ENCODE measurements at regions not wholly inside any gene's neighbourhood (a gene's known extent, or its start where the extent isn't known, plus 50 kb on each side); places are given as distances from the start of the nearest gene placed in this dataset.

- H3K4me1 ChIP-seq (ENCODE audit: control insufficient read depth, insufficient read depth, low read length), result no peaks in the 10 kb centered on the region
- intact Hi-C loops (cut with DNase I), result no loop called here
- no peak overlapping the region for H3K4me3 ChIP-seq (ENCODE audit: low read length)
- H3K9me3 ChIP-seq (ENCODE audit: control insufficient read depth, low read length), result no peaks in the 10 kb centered on the region
- H3K27ac ChIP-seq (ENCODE audit: low read length), result no peak overlapping the region
- DNase-seq (no peak), ATAC-seq (no peak)
- H3K27me3 ChIP-seq (ENCODE audit: control insufficient read depth, insufficient read depth), result no peaks in the 10 kb centered on the region
- WGBS, result 67% methylated on average over 7 of the region's 7 CpGs
Measured at GRCh38 chr18:51686590-51686989, 489.1 kb upstream of the MEX3C start.

- H3K27me3 ChIP-seq (ENCODE audit: control insufficient read depth, insufficient read depth), result no peaks in the 10 kb centered on the region
- intact Hi-C loops (cut with DNase I), result no loop called here
- H3K4me3 ChIP-seq (ENCODE audit: low read length), result no peak overlapping the region
- no peak overlapping the region for H3K27ac ChIP-seq (ENCODE audit: low read length)
- no peaks in the 10 kb centered on the region for H3K9me3 ChIP-seq (ENCODE audit: control insufficient read depth, low read length)
- H3K4me1 ChIP-seq (ENCODE audit: control insufficient read depth, insufficient read depth, low read length), result no peaks in the 10 kb centered on the region
- ATAC-seq (no peak), DNase-seq (no peak)
- WGBS, result 54% methylated on average over 2 of the region's 2 CpGs
Measured at GRCh38 chr18:51687845-51688585, 490.5 kb upstream of the MEX3C start.

- no peaks in the 10 kb centered on the region for H3K9me3 ChIP-seq (ENCODE audit: control insufficient read depth, low read length)
- ATAC-seq (no peak), DNase-seq (no peak)
- no peaks in the 10 kb centered on the region for H3K4me1 ChIP-seq (ENCODE audit: control insufficient read depth, insufficient read depth, low read length)
- intact Hi-C loops (cut with DNase I), result no loop called here
- WGBS, result 74% methylated on average over 2 of the region's 2 CpGs
- H3K27me3 ChIP-seq (ENCODE audit: control insufficient read depth, insufficient read depth), result no peaks in the 10 kb centered on the region
- no peak overlapping the region for H3K27ac ChIP-seq (ENCODE audit: low read length)
- H3K4me3 ChIP-seq (ENCODE audit: low read length), result no peak overlapping the region
Measured at GRCh38 chr18:51692612-51693011, 495.1 kb upstream of the MEX3C start.

GRCh38 chr18:51711298-51711889 is 513.9 kb upstream of the MEX3C start:
- intact Hi-C loops (cut with DNase I), result no loop called here
- ATAC-seq, result no peak
- H3K4me1 ChIP-seq (ENCODE audit: control insufficient read depth, insufficient read depth, low read length), result no peaks in the 10 kb centered on the region
- WGBS, result 50% methylated on average over 2 of the region's 2 CpGs
- no peak overlapping the region for H3K27ac ChIP-seq (ENCODE audit: low read length)
- H3K27me3 ChIP-seq (ENCODE audit: control insufficient read depth, insufficient read depth), result no peaks in the 10 kb centered on the region
- no peak overlapping the region for H3K4me3 ChIP-seq (ENCODE audit: low read length)
- DNase-seq, result no peak
- H3K9me3 ChIP-seq (ENCODE audit: control insufficient read depth, low read length), result peaks cover 4% of the 10 kb centered on the region

GRCh38 chr18:51712821-51713220 is 515.3 kb upstream of the MEX3C start:
- ATAC-seq, result no peak
- no peak overlapping the region for H3K4me3 ChIP-seq (ENCODE audit: low read length)
- intact Hi-C loops (cut with DNase I), result no loop called here

GRCh38 chr18:51716277-51716676 is 518.8 kb upstream of the MEX3C start:
- ATAC-seq (no peak), DNase-seq (no peak)
- Histone ChIP-seq H3K4me1 (ENCODE audit: control insufficient read depth, insufficient read depth, low read length) (no peaks in the 10 kb centered on the region), H3K4me3 (ENCODE audit: low read length) (no peak overlapping the region), H3K9me3 (ENCODE audit: control insufficient read depth, low read length) (no peaks in the 10 kb centered on the region), H3K27me3 (ENCODE audit: control insufficient read depth, insufficient read depth) (no peaks in the 10 kb centered on the region), H3K27ac (ENCODE audit: low read length) (no peak overlapping the region)
- intact Hi-C loops (cut with DNase I), result no loop called here
- 84% methylated on average over 1 of the region's 1 CpG for WGBS

More at GRCh38 chr18:51712821-51713220, 515.3 kb upstream of the MEX3C start:
- no peak for DNase-seq
- no peaks in the 10 kb centered on the region for H3K27me3 ChIP-seq (ENCODE audit: control insufficient read depth, insufficient read depth)
- no peaks in the 10 kb centered on the region for H3K4me1 ChIP-seq (ENCODE audit: control insufficient read depth, insufficient read depth, low read length)
- no peak overlapping the region for H3K27ac ChIP-seq (ENCODE audit: low read length)
- H3K9me3 ChIP-seq (ENCODE audit: control insufficient read depth, low read length), result no peaks in the 10 kb centered on the region
- WGBS, result 35% methylated on average over 2 of the region's 2 CpGs

- Histone ChIP-seq H3K4me3 (ENCODE audit: low read length) (no peak overlapping the region), H3K9me3 (ENCODE audit: control insufficient read depth, low read length) (no peaks in the 10 kb centered on the region), H3K27ac (ENCODE audit: low read length) (no peak overlapping the region), H3K4me1 (ENCODE audit: control insufficient read depth, insufficient read depth, low read length) (no peaks in the 10 kb centered on the region), H3K27me3 (ENCODE audit: control insufficient read depth, insufficient read depth) (no peaks in the 10 kb centered on the region)
- 61% methylated on average over 1 of the region's 1 CpG for WGBS
- ATAC-seq, result no peak
- intact Hi-C loops (cut with DNase I), result loop anchor here in 1 of 4 donors (10.0 kb wide), 1 partner anchor 167 kb away; no protein-coding TSS in a partner anchor
- no peak for DNase-seq
Measured at GRCh38 chr18:51721388-51721787, 523.9 kb upstream of the MEX3C start.

- Histone ChIP-seq H3K4me1 (ENCODE audit: control insufficient read depth, insufficient read depth, low read length) (no peaks in the 10 kb centered on the region), H3K27me3 (ENCODE audit: control insufficient read depth, insufficient read depth) (no peaks in the 10 kb centered on the region), H3K4me3 (ENCODE audit: low read length) (no peak overlapping the region), H3K27ac (ENCODE audit: low read length) (no peak overlapping the region), H3K9me3 (ENCODE audit: control insufficient read depth, low read length) (no peaks in the 10 kb centered on the region)
- intact Hi-C loops (cut with DNase I), result loop anchor here in 1 of 4 donors (10.0 kb wide), 1 partner anchor 167 kb away; no protein-coding TSS in a partner anchor
- no peak for DNase-seq
- ATAC-seq, result no peak
- WGBS, result 43% methylated on average over 2 of the region's 2 CpGs
Measured at GRCh38 chr18:51721996-51722395, 524.5 kb upstream of the MEX3C start.

GRCh38 chr18:51724790-51725721 is 527.6 kb upstream of the MEX3C start:
- intact Hi-C loops (cut with DNase I), result loop anchor here in 1 of 4 donors (10.0 kb wide), 1 partner anchor 170 kb away; no protein-coding TSS in a partner anchor
- WGBS, result 69% methylated on average over 9 of the region's 9 CpGs
- Histone ChIP-seq H3K4me1 (ENCODE audit: control insufficient read depth, insufficient read depth, low read length) (no peaks in the 10 kb centered on the region), H3K27ac (ENCODE audit: low read length) (no peak overlapping the region), H3K9me3 (ENCODE audit: control insufficient read depth, low read length) (no peaks in the 10 kb centered on the region), H3K27me3 (ENCODE audit: control insufficient read depth, insufficient read depth) (no peaks in the 10 kb centered on the region), H3K4me3 (ENCODE audit: low read length) (no peak overlapping the region)
- DNase-seq (no peak), ATAC-seq (no peak)

GRCh38 chr18:51726614-51727013 is 529.1 kb upstream of the MEX3C start:
- no peak overlapping the region for H3K27ac ChIP-seq (ENCODE audit: low read length)
- no peak for ATAC-seq
- no peak overlapping the region for H3K4me3 ChIP-seq (ENCODE audit: low read length)
- no peaks in the 10 kb centered on the region for H3K4me1 ChIP-seq (ENCODE audit: control insufficient read depth, insufficient read depth, low read length)
- H3K9me3 ChIP-seq (ENCODE audit: control insufficient read depth, low read length), result no peaks in the 10 kb centered on the region
- intact Hi-C loops (cut with DNase I), result loop anchor here in 1 of 4 donors (10.0 kb wide), 1 partner anchor 172 kb away; no protein-coding TSS in a partner anchor
- 63% methylated on average over 2 of the region's 2 CpGs for WGBS
- DNase-seq, result no peak
- H3K27me3 ChIP-seq (ENCODE audit: control insufficient read depth, insufficient read depth), result no peaks in the 10 kb centered on the region

- Histone ChIP-seq H3K9me3 (ENCODE audit: control insufficient read depth, low read length) (no peaks in the 10 kb centered on the region), H3K27ac (ENCODE audit: low read length) (no peak overlapping the region), H3K27me3 (ENCODE audit: control insufficient read depth, insufficient read depth) (no peaks in the 10 kb centered on the region), H3K4me3 (ENCODE audit: low read length) (no peak overlapping the region), H3K4me1 (ENCODE audit: control insufficient read depth, insufficient read depth, low read length) (no peaks in the 10 kb centered on the region)
- ATAC-seq (no peak), DNase-seq (no peak)
- intact Hi-C loops (cut with DNase I), result loop anchor here in 1 of 4 donors (10.0 kb wide), 1 partner anchor 173 kb away; no protein-coding TSS in a partner anchor
Measured at GRCh38 chr18:51727780-51728179, 530.3 kb upstream of the MEX3C start.
